ENCODE measurements at regions not wholly inside any gene's neighbourhood (a gene's known extent, or its start where the extent isn't known, plus 50 kb on each side); places are given as distances from the start of the nearest gene placed in this dataset.
A peak's percentile ranks its signal among the peaks of the same experiment; 100 is the strongest.
"Not testable (repeated sequence)": the region's sequence is repeated elsewhere in the genome, so short reads cannot be mapped to it uniquely, and the experiment has no call there.

DNA sequence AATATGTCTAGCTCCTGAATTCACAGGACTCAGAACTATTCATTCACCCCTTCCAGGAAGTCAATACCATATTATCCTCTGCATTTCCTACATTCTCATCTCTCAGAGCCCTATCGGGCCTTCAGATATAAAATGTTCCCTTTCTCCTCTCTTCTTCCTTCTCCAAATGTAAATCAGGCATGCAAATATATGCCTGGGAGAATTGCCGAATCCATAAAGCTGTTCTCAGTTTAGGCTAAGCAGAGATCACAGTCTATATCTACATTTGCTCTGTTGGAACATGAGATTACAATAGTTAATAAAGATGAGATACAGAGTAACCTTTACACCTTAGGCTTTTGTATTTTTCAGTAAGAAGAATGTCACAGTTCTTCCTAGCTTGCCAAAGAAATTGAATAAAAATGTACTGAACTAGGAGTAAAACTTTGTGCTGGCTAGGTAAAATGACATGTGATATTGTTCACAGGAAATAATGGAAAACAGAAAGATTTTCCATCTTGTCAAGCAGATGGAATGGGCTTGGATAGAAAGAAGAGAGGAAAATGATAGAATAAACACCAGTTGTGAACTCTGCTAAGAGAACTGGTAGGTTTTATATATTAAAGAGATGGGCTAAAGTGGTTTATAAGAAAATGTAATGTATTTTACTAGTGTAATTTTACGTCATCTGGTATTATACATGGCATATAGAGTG is 161.5 kb downstream of the NRIP1 start:
- no peak for ATAC-seq
- Mint-ChIP-seq H3K4me1 (peaks cover 17% of the 10 kb centered on the region), H3K9me3 (no peaks in the 10 kb centered on the region), H3K4me3 (no peak overlapping the region), H3K27ac (no peak overlapping the region), H3K36me3 (no peaks in the 10 kb centered on the region)
- DNase-seq (ENCODE audit: low spot score in 2 of 2) = no peak

DNA sequence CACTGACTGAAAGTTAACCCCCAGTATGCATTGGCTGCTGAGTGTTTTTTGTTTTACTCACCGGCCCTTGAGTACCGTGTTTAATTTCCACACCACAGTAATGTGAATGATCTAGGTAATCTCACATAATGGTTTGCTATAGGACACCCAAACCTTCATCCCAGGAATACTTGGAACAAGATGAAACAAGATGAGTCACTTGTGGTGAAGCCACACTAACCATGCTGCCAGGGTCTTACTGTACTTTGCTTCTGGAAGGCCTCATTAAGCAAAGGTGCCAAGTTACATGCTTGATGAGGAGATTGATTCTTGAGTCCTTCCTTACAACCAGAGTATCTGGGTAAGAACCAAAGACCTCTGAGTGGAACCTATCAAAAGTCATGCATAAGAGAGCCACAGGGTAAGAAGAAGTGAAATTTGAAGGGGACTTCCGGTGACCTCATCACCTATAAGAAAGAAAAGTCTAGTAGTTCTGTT is 163.3 kb downstream of the NRIP1 start:
- peak; percentile 87 for ATAC-seq
- Mint-ChIP-seq H3K4me3 (no peak overlapping the region), H3K36me3 (no peaks in the 10 kb centered on the region), H3K4me1 (peaks cover 17% of the 10 kb centered on the region), H3K27ac (no peak overlapping the region), H3K9me3 (no peaks in the 10 kb centered on the region)
- no peak for DNase-seq (ENCODE audit: low spot score in 2 of 2)

DNA sequence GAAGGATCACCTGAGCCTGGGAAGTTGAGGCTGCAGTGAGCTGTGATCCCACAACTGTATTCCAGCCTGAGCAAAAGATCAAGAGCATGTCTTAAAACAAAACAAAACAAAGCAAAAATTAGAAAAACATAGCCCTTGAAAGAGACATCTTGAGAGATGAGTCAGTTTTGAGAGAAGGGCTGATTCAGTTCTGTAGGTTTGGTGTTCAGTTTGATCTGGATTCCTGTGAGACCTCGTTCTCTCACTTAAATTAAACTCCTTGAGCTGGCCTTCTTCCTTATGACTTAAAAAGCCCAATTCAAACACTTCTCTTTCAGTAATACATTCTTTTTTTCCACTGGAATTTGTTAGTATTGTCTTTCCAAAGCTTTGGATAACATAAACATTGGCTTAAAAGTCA is 164.2 kb downstream of the NRIP1 start:
- no peaks in the 10 kb centered on the region for H3K9me3 Mint-ChIP-seq
- H3K36me3 Mint-ChIP-seq = no peaks in the 10 kb centered on the region
- H3K27ac Mint-ChIP-seq = peak overlapping the region; percentile 64
- H3K4me1 Mint-ChIP-seq = peaks cover 17% of the 10 kb centered on the region
- peak; percentile 76 for ATAC-seq
- H3K4me3 Mint-ChIP-seq = peak overlapping the region; percentile 8
- no peak for DNase-seq (ENCODE audit: low spot score in 2 of 2)

DNA sequence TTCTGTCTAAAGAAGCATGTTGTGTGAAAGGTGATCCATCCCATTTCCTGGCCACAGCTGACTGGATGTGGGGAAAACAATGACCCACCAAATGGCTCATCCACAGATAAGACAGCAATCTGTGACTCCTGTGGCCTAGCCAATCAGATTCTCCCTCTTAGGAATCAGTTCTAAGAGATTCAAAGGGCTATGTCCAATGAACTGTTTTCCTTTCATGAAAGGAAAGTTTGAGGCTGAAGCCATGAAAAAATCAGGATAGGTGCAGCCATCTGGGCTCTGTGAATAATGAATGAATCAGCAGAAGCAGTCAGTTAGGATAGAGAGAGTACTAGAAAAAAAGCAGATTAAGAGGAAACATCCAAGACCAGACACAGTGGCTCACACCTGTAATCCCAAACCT is 164.7 kb downstream of the NRIP1 start:
- Mint-ChIP-seq H3K27ac (peak overlapping the region; percentile 64), H3K36me3 (no peaks in the 10 kb centered on the region), H3K4me3 (peak overlapping the region; percentile 8), H3K9me3 (no peaks in the 10 kb centered on the region), H3K4me1 (peaks cover 17% of the 10 kb centered on the region)
- DNase-seq (ENCODE audit: low spot score in 2 of 2) (no peak), ATAC-seq (no peak)

DNA sequence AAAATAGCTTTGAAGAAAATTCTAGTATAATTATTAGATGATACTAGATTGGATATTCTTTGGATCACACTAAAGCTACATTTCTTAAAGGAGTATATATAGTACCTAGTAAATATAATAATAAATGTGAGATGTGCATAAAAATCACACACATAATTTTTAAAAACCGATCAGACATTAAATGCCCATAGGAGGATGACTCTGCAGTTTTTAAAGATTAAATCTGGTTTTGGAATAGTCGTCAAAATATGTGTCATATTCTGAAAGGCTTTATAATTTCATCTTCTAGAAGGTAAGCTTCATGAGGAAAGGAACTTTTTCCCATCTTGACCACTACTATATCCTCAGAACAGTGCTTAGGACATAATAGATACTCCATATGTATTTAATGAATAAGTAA is 169.0 kb downstream of the NRIP1 start:
- Mint-ChIP-seq H3K4me3 (no peak overlapping the region), H3K9me3 (no peaks in the 10 kb centered on the region), H3K27ac (no peak overlapping the region), H3K36me3 (no peaks in the 10 kb centered on the region), H3K4me1 (peaks cover 10% of the 10 kb centered on the region)
- no peak for DNase-seq (ENCODE audit: low spot score in 2 of 2)
- no peak for ATAC-seq

DNA sequence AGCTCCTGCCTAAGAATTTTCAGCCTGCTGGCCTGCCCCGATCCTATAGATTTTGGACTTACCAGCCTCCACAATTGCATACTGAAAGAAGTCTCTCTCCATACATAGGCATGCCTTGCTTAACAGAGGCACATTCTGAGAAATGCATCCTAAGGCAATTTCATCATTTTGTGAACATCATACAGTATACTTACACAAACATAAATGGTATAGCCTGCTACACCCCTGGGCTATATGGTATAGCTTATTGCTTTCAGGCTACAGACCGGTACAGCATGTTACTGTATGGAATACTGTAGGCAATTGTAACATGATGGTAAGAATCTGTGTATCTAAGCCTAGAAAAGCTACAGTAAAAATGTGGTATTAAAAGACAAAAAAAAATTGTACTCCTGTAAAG is 174.7 kb downstream of the NRIP1 start:
- H3K27ac Mint-ChIP-seq = no peak overlapping the region
- ATAC-seq (no peak), DNase-seq (ENCODE audit: low spot score in 2 of 2) (no peak)
- H3K4me1 Mint-ChIP-seq = no peaks in the 10 kb centered on the region
- no peak overlapping the region for H3K4me3 Mint-ChIP-seq
- H3K9me3 Mint-ChIP-seq = no peaks in the 10 kb centered on the region
- no peaks in the 10 kb centered on the region for H3K36me3 Mint-ChIP-seq

DNA sequence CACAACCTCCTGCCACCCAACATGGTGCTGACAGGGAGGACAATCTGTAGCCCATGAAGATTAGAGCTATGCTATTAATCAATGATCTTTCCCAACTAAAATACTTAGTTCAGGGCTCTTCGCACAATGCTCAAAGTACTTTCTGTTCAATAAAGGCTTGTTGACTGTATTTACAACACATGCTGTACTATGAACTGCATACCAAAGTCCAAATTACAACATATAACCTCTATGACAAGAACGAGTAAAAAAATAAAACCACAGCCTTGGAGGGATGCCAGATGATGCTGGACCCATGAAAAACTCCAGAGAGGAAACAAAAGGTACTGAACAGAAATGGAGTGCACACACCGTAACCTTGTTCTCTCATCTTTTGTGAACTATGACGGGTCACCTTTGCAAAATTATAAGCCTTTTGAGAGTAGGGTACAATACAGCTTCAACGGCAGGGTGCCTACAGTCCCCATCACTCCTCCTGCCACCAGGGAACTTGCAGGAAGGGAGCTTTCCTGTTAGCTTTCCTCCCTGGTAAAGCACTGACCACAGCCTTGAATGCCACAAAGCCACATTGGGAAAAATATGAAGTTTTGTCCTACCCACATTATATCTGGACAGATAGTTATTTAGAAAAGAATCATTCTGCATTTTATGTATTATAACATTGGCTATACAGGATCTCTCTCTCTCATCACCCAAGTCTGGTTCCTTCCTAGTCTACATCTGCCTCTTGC is 175.6 kb downstream of the NRIP1 start:
- DNase-seq (ENCODE audit: low spot score in 2 of 2) (no peak), ATAC-seq (no peak)
- no peak overlapping the region for H3K27ac Mint-ChIP-seq
- H3K4me1 Mint-ChIP-seq = no peaks in the 10 kb centered on the region
- no peaks in the 10 kb centered on the region for H3K36me3 Mint-ChIP-seq
- H3K9me3 Mint-ChIP-seq = no peaks in the 10 kb centered on the region
- no peak overlapping the region for H3K4me3 Mint-ChIP-seq

DNA sequence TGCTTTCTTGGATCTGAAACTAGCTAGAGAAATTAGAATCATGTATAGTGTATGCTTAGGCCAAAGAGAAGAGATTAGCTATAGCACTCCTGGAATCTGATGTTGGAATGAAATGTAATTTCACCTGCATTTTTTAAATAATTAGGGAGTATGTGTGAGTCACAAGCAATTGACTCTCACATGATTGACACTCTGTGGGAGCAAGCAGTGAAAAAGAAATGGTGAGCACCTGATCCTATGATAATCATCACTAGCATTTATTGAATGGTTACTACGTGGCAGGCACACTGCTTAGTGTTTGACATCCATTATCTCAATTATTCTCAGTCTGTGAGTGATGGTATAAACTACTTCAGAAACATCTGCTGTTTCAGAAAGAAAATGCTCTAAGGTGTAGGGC is 176.6 kb downstream of the NRIP1 start:
- no peak overlapping the region for H3K27ac Mint-ChIP-seq
- ATAC-seq (no peak), DNase-seq (ENCODE audit: low spot score in 2 of 2) (no peak)
- H3K4me1 Mint-ChIP-seq = no peaks in the 10 kb centered on the region
- no peaks in the 10 kb centered on the region for H3K36me3 Mint-ChIP-seq
- H3K9me3 Mint-ChIP-seq = no peaks in the 10 kb centered on the region
- no peak overlapping the region for H3K4me3 Mint-ChIP-seq

DNA sequence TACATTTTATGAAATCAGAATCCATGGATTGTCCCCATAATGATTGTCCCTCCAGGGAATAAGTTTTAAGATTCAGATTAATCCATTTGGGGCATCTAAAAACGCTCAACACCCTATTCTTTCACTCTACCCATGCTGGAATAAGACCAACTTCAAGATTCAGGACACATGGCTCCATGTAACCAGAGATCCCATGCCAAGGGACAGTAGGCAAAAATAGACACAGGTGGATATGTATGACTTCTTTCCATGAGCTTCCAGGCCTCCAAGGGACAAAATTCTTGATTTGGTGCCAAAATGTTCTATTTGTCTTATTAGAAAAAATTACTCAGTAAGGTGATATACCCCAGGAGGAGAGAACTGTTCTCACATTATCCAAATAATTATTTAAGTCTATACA is 178.8 kb downstream of the NRIP1 start:
- H3K9me3 Mint-ChIP-seq = no peaks in the 10 kb centered on the region
- H3K4me1 Mint-ChIP-seq = no peaks in the 10 kb centered on the region
- no peak for DNase-seq (ENCODE audit: low spot score in 2 of 2)
- H3K27ac Mint-ChIP-seq = no peak overlapping the region
- no peak overlapping the region for H3K4me3 Mint-ChIP-seq
- ATAC-seq = no peak
- H3K36me3 Mint-ChIP-seq = no peaks in the 10 kb centered on the region

DNA sequence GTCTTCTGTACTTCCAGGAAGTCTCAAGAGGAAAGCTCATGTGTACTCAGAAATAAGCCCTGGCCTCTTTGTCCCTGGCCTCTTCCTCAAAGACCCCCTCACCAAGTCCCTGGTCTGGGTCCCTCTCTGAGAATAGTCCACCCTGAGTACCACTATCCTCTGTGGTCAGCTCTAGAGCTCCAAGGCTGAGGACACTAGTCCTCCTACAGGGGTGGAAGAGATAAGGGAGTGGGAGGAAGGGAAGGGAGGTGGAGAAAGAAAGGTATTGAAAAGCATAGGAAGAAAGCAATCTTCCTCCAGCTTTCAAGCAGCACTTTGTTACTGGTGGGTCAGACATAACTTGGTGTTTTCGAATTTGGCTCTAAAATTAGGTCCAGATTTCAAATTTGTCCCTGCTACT is 181.4 kb downstream of the NRIP1 start:
- ATAC-seq (no peak), DNase-seq (ENCODE audit: low spot score in 2 of 2) (no peak)
- H3K9me3 Mint-ChIP-seq = no peaks in the 10 kb centered on the region
- no peak overlapping the region for H3K27ac Mint-ChIP-seq
- H3K4me1 Mint-ChIP-seq = no peaks in the 10 kb centered on the region
- H3K4me3 Mint-ChIP-seq = no peak overlapping the region
- no peaks in the 10 kb centered on the region for H3K36me3 Mint-ChIP-seq

DNA sequence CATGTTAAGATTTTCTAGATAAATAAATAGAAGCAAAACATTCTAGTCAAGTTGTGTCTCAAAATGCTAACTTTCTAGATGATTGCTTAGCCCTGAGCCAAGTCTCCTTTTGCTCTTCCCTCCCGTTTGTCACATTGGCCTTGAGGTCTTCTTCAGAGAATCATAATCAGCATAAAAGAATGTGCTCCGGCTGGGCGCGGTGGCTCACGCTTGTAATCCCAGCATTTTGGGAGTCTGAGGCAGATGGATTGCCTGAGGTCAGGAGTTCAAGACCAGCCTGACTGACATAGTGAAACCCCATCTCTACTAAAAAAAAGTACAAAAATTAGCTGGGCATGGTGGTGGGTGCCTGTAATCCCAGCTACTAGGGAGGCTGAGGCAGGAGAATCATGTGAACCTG is 182.3 kb downstream of the NRIP1 start:
- H3K9me3 Mint-ChIP-seq; ATAC-seq; H3K4me3 Mint-ChIP-seq; H3K36me3 Mint-ChIP-seq; H3K4me1 Mint-ChIP-seq; H3K27ac Mint-ChIP-seq; DNase-seq (ENCODE audit: low spot score in 2 of 2): not testable (repeated sequence)

DNA sequence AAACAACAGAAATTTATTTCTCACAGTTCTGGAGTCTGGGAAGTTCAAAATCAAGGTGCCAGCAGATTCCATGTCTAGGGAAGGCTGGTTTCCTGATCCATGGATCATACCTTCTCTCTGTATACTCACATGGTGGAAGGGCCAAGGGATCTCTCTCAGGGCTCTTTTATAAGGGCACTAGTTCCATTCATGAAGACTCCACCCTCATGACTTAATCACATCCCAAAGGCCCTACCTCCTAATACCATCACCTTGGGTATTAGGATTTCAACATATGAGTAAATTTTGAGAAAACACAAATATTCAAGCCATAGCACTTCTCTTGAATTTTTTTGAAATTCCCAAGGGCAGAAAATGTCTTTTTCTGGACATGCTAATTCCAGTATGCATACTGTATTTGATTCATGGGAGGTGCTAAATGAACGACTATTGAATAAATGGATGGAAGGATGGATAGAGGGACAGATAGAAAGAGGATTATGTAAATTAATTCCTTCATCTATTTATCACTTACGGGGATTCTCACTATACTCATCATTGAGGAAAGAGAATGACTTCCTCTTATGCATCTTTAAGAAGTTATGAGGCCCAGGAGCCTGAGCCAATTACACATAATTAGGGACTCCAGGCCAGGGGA is 182.8 kb downstream of the NRIP1 start:
- no peak for DNase-seq (ENCODE audit: low spot score in 2 of 2)
- Mint-ChIP-seq H3K9me3 (no peaks in the 10 kb centered on the region), H3K36me3 (no peaks in the 10 kb centered on the region), H3K27ac (no peak overlapping the region), H3K4me3 (no peak overlapping the region), H3K4me1 (no peaks in the 10 kb centered on the region)
- ATAC-seq = no peak

DNA sequence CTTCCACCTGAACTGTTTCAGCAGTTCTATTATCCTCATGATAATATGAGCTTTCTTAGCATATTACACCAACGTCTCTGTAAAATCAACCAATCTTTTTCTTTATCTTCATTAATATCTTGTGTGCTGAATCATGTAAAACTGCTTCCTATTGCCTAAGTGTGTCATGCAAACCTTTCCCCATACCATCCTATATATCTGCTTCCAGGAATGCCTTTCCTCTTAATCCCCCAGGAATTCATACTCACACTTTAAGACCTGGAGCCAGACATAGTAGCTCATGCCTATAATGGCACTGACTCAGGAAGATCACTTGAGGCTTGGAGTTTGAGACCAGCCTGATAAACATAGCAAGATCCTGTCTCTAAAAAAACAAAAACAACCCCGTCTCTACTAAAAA is 183.9 kb downstream of the NRIP1 start:
- H3K9me3 Mint-ChIP-seq = no peaks in the 10 kb centered on the region
- DNase-seq (ENCODE audit: low spot score in 2 of 2) (no peak), ATAC-seq (no peak)
- no peak overlapping the region for H3K27ac Mint-ChIP-seq
- H3K4me3 Mint-ChIP-seq = no peak overlapping the region
- no peaks in the 10 kb centered on the region for H3K36me3 Mint-ChIP-seq
- no peaks in the 10 kb centered on the region for H3K4me1 Mint-ChIP-seq

DNA sequence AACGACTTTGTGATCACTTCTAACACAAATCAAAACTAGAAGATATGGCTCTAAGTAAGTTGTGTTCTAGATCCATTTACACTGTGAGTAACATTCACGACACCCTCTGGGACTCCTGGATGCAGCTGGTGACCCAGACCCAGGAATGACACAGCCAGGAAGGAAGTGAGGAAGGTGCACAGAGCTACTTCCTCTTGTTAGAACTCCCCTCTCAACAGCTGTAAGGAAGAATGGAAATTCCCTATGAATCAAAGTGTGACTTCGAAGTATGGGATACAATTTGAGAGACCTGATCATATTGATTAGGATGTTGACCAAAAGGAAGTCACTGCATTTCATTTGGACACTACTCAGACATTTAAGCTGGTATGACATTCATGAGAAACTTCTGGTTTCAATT is 185.3 kb downstream of the NRIP1 start:
- H3K27ac Mint-ChIP-seq = no peak overlapping the region
- H3K4me3 Mint-ChIP-seq = no peak overlapping the region
- H3K4me1 Mint-ChIP-seq = no peaks in the 10 kb centered on the region
- no peaks in the 10 kb centered on the region for H3K9me3 Mint-ChIP-seq
- H3K36me3 Mint-ChIP-seq = no peaks in the 10 kb centered on the region
- no peak for DNase-seq (ENCODE audit: low spot score in 2 of 2)
- no peak for ATAC-seq

DNA sequence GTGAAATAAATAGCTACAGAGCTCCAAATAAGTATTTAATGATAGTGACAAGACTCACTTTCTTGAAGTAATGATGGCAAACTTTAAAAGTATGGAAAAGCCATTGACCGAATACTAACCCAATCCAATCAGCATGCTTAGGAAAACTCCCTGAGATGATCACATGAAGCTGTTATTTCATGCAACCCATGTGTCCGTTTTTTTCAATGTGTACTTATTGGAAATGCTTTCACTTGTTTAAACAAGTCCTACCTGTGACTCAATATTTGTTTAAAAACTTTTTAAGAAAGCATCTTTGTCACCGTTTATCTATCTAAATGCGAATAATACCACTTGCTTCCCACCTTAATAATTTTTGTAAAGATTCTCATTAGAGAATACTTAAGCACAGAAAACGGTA is 185.8 kb downstream of the NRIP1 start:
- Mint-ChIP-seq H3K36me3 (no peaks in the 10 kb centered on the region), H3K4me3 (no peak overlapping the region), H3K27ac (no peak overlapping the region), H3K4me1 (no peaks in the 10 kb centered on the region), H3K9me3 (no peaks in the 10 kb centered on the region)
- DNase-seq (ENCODE audit: low spot score in 2 of 2) (no peak), ATAC-seq (no peak)
